ENCODE measurements at regions not wholly inside any gene's neighbourhood (a gene's known extent, or its start where the extent isn't known, plus 50 kb on each side); places are given as distances from the start of the nearest gene placed in this dataset.

DNA sequence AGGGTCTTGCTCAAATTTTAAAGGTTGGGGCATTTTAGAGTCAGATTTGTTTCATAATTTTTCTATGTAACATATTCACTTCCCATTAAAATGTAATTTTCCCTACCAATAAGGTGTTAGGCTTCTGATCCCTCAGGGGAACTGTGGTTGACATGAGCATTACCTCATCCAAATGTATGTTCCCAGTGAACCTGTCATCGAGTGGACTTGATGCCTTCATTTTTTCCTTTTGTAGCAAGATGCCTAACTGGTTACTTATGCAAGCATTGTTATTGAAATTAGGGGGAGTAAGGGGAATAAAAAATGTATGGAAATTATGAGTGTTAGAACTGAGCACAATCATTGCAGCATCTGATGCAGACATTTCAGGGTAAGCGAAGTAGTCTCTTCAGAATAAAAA lies 360.5 kb downstream of the BCKDHB start:
- TF ChIP-seq POLR2A (IDR thresholded peaks at IDR 0.05) (no peak), CTCF (IDR thresholded peaks at IDR 0.05) (no peak), POLR2AphosphoS5 (IDR thresholded peaks at IDR 0.05) (no peak)

Measured in stomach (tissue), 4 donors.